ENCODE measurements at regions not wholly inside any gene's neighbourhood (a gene's known extent, or its start where the extent isn't known, plus 50 kb on each side); places are given as distances from the start of the nearest gene placed in this dataset.

DNA sequence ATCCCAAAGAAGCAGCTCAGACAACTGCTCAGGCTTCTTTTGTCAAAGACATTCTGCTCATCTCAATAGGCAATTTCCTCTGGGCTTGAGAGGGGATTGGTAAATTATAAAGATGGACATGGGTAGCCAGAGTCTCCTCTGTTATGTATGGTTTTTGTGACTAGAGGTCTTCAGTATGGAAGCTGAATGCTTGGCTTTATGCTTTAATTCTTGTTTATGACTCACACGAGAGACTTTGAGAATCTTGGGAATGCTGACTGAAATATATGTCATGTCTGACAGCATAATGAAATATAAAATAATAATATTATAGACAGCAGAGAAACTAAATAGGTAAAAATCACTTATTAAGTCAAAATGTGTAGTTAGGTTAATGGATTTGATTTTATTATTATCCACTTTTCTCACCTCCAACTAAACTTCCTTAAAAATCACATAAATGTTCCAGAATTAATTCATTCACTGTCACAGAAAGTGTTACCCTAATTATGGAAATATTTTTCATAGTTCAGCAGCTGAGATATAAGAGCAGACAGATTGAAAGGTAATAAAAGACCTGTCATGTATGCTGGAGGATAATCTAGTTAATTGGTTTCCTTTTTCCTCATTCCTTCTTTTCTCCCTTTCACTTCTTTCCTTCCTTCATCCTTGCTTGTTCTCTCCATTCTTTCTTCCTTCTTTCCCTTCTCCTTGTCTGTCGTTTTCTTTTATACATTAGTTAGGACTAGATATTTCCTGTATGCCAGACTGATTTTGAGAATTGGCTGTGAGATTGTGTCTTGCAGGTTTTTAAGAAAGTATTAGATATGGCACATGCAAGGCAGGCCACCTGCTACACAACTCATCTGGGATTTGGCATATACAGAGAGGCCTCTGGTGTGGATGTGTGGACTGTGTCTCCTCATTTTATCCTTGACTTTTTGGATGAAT lies 1866.1 kb upstream of the NUDT12 start:
- Histone ChIP-seq H3K27me3 (no peaks in the 10 kb centered on the region), H3K4me3 (no peak overlapping the region), H3K27ac (no peak overlapping the region), H3K9ac (no peak overlapping the region), H4K20me1 (no peaks in the 10 kb centered on the region), H3K4me2 (no peak overlapping the region), H3K9me3 (replicated peaks in 1 of 11) (no peaks in the 10 kb centered on the region), H3K36me3 (no peaks in the 10 kb centered on the region), H3K4me1 (peaks cover 0 to 4% (median 0%) of the 10 kb centered on the region in 10 experiments; a peak in 2 of 20 replicates)
- no peak for TF ChIP-seq Cebpa-rat (IDR thresholded peaks at IDR 0.05)

DNA sequence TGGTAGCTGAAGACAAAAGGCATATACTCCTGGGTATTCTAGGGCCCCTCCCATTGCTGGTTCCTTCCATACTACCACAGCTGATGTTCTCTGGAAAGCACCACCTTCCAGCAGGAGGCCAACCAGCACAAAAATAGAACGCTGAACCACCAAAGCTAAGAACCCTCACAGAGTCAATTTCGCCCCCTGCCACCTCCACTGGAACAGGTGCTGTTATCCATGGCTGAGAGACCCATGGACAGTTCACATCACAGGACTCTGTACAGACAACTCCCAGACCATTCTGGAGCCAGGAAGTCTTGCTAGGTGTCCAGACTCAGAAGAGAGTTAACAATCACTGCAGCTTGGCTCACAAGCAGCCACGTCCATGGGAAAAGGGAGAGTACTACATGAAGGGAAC lies 1851.5 kb upstream of the NUDT12 start:
- H3K27me3 ChIP-seq: no peaks in the 10 kb centered on the region
- H3K9ac ChIP-seq: no peak overlapping the region
- TF ChIP-seq Cebpa-rat (IDR thresholded peaks at IDR 0.05): no peak
- H3K4me3 ChIP-seq: no peak overlapping the region
- no peaks in the 10 kb centered on the region for H3K36me3 ChIP-seq
- no peak overlapping the region for H3K27ac ChIP-seq
- no peaks in the 10 kb centered on the region for H4K20me1 ChIP-seq
- H3K4me1 ChIP-seq: no peaks in the 10 kb centered on the region
- no peak overlapping the region for H3K4me2 ChIP-seq
- H3K9me3 ChIP-seq (replicated peaks in 1 of 11): peaks cover 15 to 24% (median 18%) of the 10 kb centered on the region in 11 experiments; a peak in 21 of 22 replicates

DNA sequence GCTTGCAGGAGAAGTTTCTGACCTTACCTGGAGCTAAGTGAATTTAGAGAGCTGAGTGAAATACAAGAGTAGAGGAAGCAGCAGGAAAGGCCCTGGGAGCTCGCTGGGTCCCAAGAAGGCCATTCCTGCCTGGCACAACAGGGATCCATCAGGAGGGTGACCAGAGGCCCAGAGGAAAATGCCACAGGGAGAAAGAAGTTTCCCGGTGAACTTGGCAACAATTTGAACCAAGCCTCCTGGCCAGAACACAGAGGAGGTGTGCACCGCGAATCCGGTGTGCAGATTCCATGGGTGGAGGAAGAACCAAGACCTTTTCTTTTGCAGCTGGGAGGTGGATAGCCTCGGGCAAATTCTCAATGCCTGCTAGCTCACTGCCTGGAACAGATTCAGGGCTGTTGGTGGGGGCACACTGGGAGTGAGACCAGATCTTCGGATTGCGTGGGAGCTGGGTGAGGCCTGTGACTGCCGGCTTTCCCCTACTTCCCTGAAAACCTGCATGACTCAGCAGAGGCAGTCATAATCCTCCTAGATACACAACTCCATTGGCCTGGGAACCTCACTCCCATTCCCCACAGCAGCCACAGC lies 1850.9 kb upstream of the NUDT12 start:
- TF ChIP-seq Cebpa-rat (IDR thresholded peaks at IDR 0.05): no peak
- Histone ChIP-seq H3K36me3 (no peaks in the 10 kb centered on the region), H3K4me1 (no peaks in the 10 kb centered on the region), H3K4me3 (no peak overlapping the region), H4K20me1 (no peaks in the 10 kb centered on the region), H3K4me2 (no peak overlapping the region), H3K9me3 (replicated peaks in 1 of 11) (peaks cover 10 to 18% (median 12%) of the 10 kb centered on the region in 11 experiments; a peak in 18 of 22 replicates), H3K27me3 (no peaks in the 10 kb centered on the region), H3K9ac (no peak overlapping the region), H3K27ac (no peak overlapping the region)

DNA sequence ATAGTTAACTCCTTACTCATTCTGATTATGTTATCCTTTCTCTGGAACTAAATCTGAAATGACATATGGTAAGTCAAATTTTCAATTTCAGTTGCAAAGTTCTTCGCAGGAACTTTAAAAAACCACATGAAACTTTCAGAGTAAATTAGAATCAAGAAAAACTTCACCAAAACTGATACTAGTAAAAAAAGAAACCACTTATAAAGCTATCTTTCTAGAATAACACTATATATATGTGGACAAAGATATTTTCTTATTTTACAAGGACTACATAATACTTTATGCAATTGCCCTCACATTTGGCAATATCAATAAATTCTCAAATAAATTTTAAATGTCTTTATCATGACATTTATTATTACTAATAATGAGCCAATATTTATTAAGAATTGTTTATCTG lies 1847.1 kb upstream of the NUDT12 start:
- TF ChIP-seq Cebpa-rat (IDR thresholded peaks at IDR 0.05): no peak
- Histone ChIP-seq H3K9me3 (replicated peaks in 1 of 11) (no peaks in the 10 kb centered on the region), H3K36me3 (no peaks in the 10 kb centered on the region), H3K4me2 (no peak overlapping the region), H3K27ac (no peak overlapping the region), H3K4me1 (no peaks in the 10 kb centered on the region), H3K9ac (no peak overlapping the region), H4K20me1 (no peaks in the 10 kb centered on the region), H3K27me3 (no peaks in the 10 kb centered on the region), H3K4me3 (no peak overlapping the region)

DNA sequence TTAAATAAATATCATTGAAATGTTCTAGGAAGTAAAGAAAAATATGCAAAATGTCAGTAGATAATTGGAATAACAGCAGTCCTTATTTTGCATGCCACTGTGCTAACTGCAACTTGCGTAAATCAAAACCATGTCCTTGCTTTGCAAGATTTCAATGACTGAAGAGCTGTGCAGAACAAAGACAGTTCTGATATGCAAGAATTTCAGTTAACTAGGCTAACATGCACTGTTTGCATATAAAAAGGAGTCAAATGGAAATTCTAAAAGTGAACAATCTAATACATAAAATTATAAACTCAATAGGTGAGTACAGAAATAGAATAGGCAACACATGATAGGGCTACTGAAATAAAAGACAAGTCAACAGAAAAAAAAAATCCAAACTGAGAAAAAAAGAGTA lies 1844.6 kb upstream of the NUDT12 start:
- no peak for TF ChIP-seq Cebpa-rat (IDR thresholded peaks at IDR 0.05)
- no peaks in the 10 kb centered on the region for H3K27me3 ChIP-seq
- H3K9me3 ChIP-seq (replicated peaks in 1 of 11): no peaks in the 10 kb centered on the region
- H4K20me1 ChIP-seq: no peaks in the 10 kb centered on the region
- no peak overlapping the region for H3K4me3 ChIP-seq
- H3K4me2 ChIP-seq: no peak overlapping the region
- no peaks in the 10 kb centered on the region for H3K36me3 ChIP-seq
- H3K27ac ChIP-seq: no peak overlapping the region
- no peak overlapping the region for H3K9ac ChIP-seq
- no peaks in the 10 kb centered on the region for H3K4me1 ChIP-seq

DNA sequence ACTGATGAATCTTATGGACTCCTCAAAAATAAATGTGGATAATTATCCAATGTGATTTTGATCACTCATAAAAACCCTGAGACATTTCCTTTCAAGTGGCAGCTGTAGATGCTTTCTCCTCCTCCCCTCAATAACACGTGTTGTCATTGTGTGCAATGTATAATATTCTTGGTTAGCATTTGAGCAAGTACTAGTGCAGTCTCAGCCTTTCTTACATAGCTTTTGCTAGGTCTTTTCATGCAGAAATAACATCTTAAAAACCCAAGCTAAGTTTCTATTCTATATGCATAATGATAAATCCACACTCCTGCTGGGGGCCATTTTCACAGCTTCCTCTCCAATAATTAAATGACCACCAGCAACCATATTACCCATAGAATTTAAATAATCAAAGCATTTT lies 1835.2 kb upstream of the NUDT12 start:
- H3K4me3 ChIP-seq: no peak overlapping the region
- no peak overlapping the region for H3K4me2 ChIP-seq
- peaks cover 0 to 3% (median 3%) of the 10 kb centered on the region in 11 experiments; a peak in 16 of 22 replicates for H3K9me3 ChIP-seq (replicated peaks in 1 of 11)
- H3K9ac ChIP-seq: no peak overlapping the region
- no peaks in the 10 kb centered on the region for H3K4me1 ChIP-seq
- no peaks in the 10 kb centered on the region for H4K20me1 ChIP-seq
- H3K27me3 ChIP-seq: no peaks in the 10 kb centered on the region
- H3K27ac ChIP-seq: no peak overlapping the region
- TF ChIP-seq Cebpa-rat (IDR thresholded peaks at IDR 0.05): no peak
- H3K36me3 ChIP-seq: no peaks in the 10 kb centered on the region

DNA sequence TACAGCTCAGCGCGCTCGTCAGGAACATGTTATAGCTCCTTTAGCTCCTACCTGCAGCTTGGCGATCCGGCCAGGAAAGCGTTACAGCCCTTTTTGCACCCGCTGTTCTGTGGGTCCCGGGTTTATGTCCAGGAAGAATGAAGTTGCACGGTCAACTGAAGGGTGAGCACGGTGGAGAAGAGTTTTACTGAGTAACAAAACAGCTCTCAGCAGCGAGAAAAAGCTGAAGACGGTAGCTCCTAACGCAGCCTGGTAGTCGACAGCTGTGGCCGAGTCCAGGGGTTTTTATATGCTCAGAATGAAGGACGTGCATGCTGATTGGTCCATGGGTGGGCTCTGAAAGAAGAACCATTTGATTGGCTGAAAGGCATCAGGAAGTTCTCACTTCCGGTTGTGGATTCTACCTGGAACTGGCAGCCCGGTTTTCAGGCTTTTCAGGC lies 1830.1 kb upstream of the NUDT12 start:
- Histone ChIP-seq H4K20me1 (no peaks in the 10 kb centered on the region), H3K9ac (no peak overlapping the region), H3K36me3 (no peaks in the 10 kb centered on the region), H3K4me2 (no peak overlapping the region), H3K4me1 (no peaks in the 10 kb centered on the region), H3K27me3 (no peaks in the 10 kb centered on the region), H3K9me3 (replicated peaks in 1 of 11) (peaks cover 6 to 13% (median 12%) of the 10 kb centered on the region in 11 experiments; a peak in 17 of 22 replicates), H3K4me3 (no peak overlapping the region), H3K27ac (no peak overlapping the region)
- TF ChIP-seq Cebpa-rat (IDR thresholded peaks at IDR 0.05): no peak

DNA sequence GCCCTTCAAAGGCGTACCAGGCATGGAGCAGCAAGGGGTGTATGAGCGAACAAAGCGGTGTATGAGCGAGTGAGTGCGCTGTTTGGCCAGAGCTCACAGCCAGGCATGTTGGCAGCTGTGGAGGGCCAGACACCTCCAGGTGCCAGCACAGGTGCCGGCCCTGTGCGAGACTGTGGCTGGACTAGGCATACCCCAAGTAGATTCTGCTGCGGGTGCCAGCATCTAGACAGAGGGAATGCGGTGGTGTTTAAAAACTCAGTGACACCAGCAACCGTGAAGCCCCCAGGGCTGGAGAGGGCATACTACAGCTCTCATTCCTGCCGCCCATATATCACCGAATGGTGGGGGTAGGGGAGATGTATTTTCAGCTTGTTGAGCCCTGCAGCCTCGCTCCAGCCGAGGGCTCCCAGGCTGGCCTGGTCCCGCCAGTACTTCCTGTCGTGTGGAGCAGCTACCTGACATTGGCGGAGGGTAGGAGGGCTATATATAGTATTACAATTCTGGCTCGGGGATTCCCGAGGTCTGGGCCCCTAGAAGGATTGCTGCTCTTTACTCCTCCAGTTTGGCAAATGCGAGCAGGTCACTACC lies 1829.6 kb upstream of the NUDT12 start:
- no peaks in the 10 kb centered on the region for H3K4me1 ChIP-seq
- no peak overlapping the region for H3K27ac ChIP-seq
- no peaks in the 10 kb centered on the region for H3K36me3 ChIP-seq
- H3K27me3 ChIP-seq: no peaks in the 10 kb centered on the region
- no peak overlapping the region for H3K9ac ChIP-seq
- no peak overlapping the region for H3K4me2 ChIP-seq
- no peak for TF ChIP-seq Cebpa-rat (IDR thresholded peaks at IDR 0.05)
- no peaks in the 10 kb centered on the region for H4K20me1 ChIP-seq
- no peak overlapping the region for H3K4me3 ChIP-seq
- H3K9me3 ChIP-seq (replicated peaks in 1 of 11): peaks cover 6 to 13% (median 12%) of the 10 kb centered on the region in 11 experiments; a peak in 17 of 22 replicates

DNA sequence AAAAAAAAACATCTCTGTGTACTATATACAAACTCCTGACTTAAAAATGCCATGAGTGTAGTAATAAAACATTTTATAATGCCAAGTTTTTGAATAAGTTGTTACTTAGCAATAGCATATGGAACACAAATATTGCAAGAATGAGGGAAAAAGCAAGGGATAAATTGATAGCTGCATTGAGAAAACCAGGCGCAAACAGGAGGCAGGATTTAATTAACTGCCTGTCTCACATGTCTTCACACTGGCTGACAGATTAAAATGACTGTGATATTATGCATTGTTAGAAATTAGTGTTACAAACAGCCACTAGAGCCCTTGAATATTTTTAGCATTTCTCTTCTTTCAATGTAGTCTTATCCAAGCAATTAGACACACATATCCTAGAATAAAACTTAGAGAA lies 1817.5 kb upstream of the NUDT12 start:
- no peaks in the 10 kb centered on the region for H3K27me3 ChIP-seq
- no peak overlapping the region for H3K4me2 ChIP-seq
- no peak for TF ChIP-seq Cebpa-rat (IDR thresholded peaks at IDR 0.05)
- no peak overlapping the region for H3K9ac ChIP-seq
- no peaks in the 10 kb centered on the region for H3K9me3 ChIP-seq (replicated peaks in 1 of 11)
- no peaks in the 10 kb centered on the region for H4K20me1 ChIP-seq
- H3K4me3 ChIP-seq: no peak overlapping the region
- no peaks in the 10 kb centered on the region for H3K4me1 ChIP-seq
- no peak overlapping the region for H3K27ac ChIP-seq
- no peaks in the 10 kb centered on the region for H3K36me3 ChIP-seq
